Endothelial cell of umbilical vein (primary cell): ENCODE measurements at regions not wholly inside any gene's neighbourhood (a gene's known extent, or its start where the extent isn't known, plus 50 kb on each side); places are given as distances from the start of the nearest gene placed in this dataset.

Source experiments
- BruUV-seq: library from RNA; stranded (reverse); fragments of 400-500 nt; replicated peaks from 2 replicates; lab custom pipeline; 2021; lab: Mats Ljungman, UMichigan
- CTCF ChIA-PET: fragments of 300-600, 350-600 bp; sonication (Branson Sonifier 250); formaldehyde crosslinking; loops from one replicate; lab custom pipeline; 2021; ENCODE audit warnings: antibody characterized with exemption, inconsistent platforms; lab: Charles Lee
- POLR2A ChIA-PET: fragments of 300-600, 350-600 bp; sonication (Branson Sonifier 250); formaldehyde crosslinking; loops from one replicate; lab custom pipeline; 2021; ENCODE audit warnings: antibody characterized with exemption, inconsistent platforms; lab: Charles Lee
- DNase-seq: peaks from one replicate; pipeline ENCODE4 v3.0.0-alpha.2; 2011; ENCODE audit warnings: low read depth, low spot score
- FAIRE-seq: peaks from 2 replicates; lab custom pipeline; 2011; peaks lifted over from hg19 to GRCh38; lab: Jason Lieb, UNC
- H2AFZ ChIP-seq: 2 replicates; pipeline ENCODE4 v1.6.0; 2012; ENCODE audit warnings: low read depth, low read length, control low read depth, inconsistent platforms
- H3K27ac ChIP-seq: 2 replicates; pipeline ENCODE4 v1.5.1; 2011; ENCODE audit warnings: low read depth, mild to moderate bottlenecking, control low read depth, low read length, moderate library complexity; ENCODE audit not compliant: insufficient read depth
- H3K27me3 ChIP-seq, 2 experiments: 2 replicates each; pipeline versions ENCODE4 v1.6.0 to v1.6.1; 2011; ENCODE audit warnings: low read length in 2 of 2, mixed read lengths in 1 of 2; ENCODE audit not compliant: control insufficient read depth in 2 of 2, insufficient read depth in 2 of 2
- H3K36me3 ChIP-seq, 2 experiments: 2 replicates in 1 of 2; 3 replicates in 1 of 2; pipeline ENCODE4 v1.5.1; 2011; ENCODE audit warnings: low read length in 2 of 2, mild to moderate bottlenecking in 1 of 2, moderate library complexity in 1 of 2; ENCODE audit not compliant: control insufficient read depth in 2 of 2, insufficient read depth in 2 of 2; ENCODE audit errors: extremely low read depth in 1 of 2
- H3K4me1 ChIP-seq: 3 replicates; pipeline ENCODE4 v1.5.1; 2011; ENCODE audit warnings: mild to moderate bottlenecking, low read length; ENCODE audit not compliant: control insufficient read depth, insufficient read depth; ENCODE audit errors: extremely low read depth
- H3K4me2 ChIP-seq: 2 replicates; pipeline ENCODE4 v1.6.1; 2011; ENCODE audit warnings: low read length, control low read depth, mixed read lengths; ENCODE audit not compliant: insufficient read depth
- H3K4me3 ChIP-seq, 3 experiments: fragments of 200-600 bp in 1 of 3; sonication (generic), shearing (Covaris generic) in 1 of 3; replicated peaks in 1 of 3; 2 replicates each; pipeline ENCODE4 v1.5.1; 2011 to 2016; ENCODE audit warnings: control low read depth in 3 of 3, low read length in 3 of 3, mild to moderate bottlenecking in 2 of 3, inconsistent platforms in 1 of 3, low read depth in 1 of 3, moderate library complexity in 1 of 3; ENCODE audit not compliant: insufficient read depth in 1 of 3
- H3K79me2 ChIP-seq: 2 replicates; pipeline ENCODE4 v1.6.0; 2012; ENCODE audit warnings: low read length, inconsistent platforms; ENCODE audit not compliant: control insufficient read depth, insufficient read depth
- H3K9ac ChIP-seq: replicated peaks from 2 replicates; pipeline ENCODE3; 2011; ENCODE audit warnings: low read length, control low read depth; ENCODE audit not compliant: insufficient read depth; ENCODE audit errors: extremely low read depth
- H3K9me1 ChIP-seq: replicated peaks from 3 replicates; pipeline ENCODE4 v1.6.0; 2011; ENCODE audit warnings: mild to moderate bottlenecking, low read length; ENCODE audit not compliant: control insufficient read depth, insufficient read depth; ENCODE audit errors: extremely low read depth
- H3K9me3 ChIP-seq: replicated peaks from 2 replicates; pipeline ENCODE4 v1.5.1; 2012; ENCODE audit warnings: low read length, inconsistent platforms; ENCODE audit not compliant: control insufficient read depth, insufficient read depth
- H4K20me1 ChIP-seq: replicated peaks from 2 replicates; pipeline ENCODE3; 2011; ENCODE audit warnings: mild to moderate bottlenecking, low read length; ENCODE audit not compliant: control insufficient read depth, insufficient read depth; ENCODE audit errors: extremely low read depth
- EZH2 ChIP-seq: IDR thresholded peaks from 2 replicates; pipeline ENCODE4 v1.6.1; 2012; ENCODE audit warnings: borderline replicate concordance, low read depth, mild to moderate bottlenecking, moderate library complexity, low read length, inconsistent platforms; ENCODE audit not compliant: severe bottlenecking
- FOS ChIP-seq: IDR thresholded peaks from 2 replicates; pipeline ENCODE4 v1.6.1; 2011; ENCODE audit warnings: mild to moderate bottlenecking, low read length, moderate library complexity, borderline replicate concordance; ENCODE audit not compliant: insufficient read depth
- GATA2 ChIP-seq: IDR thresholded peaks from 2 replicates; pipeline ENCODE4 v1.7.0; 2011; ENCODE audit warnings: low read depth, mild to moderate bottlenecking, moderate library complexity, mixed read lengths, low read length; ENCODE audit not compliant: insufficient read length, insufficient read depth
- JUN ChIP-seq: IDR thresholded peaks from 2 replicates; pipeline ENCODE4 v1.6.1; 2011; ENCODE audit warnings: borderline replicate concordance, low read depth; ENCODE audit not compliant: insufficient read length, insufficient read depth
- MYC ChIP-seq: IDR thresholded peaks from one replicate; pipeline ENCODE4 v1.6.1; 2011; ENCODE audit warnings: mild to moderate bottlenecking, low read depth, low read length
- POLR2A ChIP-seq: IDR thresholded peaks from 2 replicates; pipeline ENCODE4 v1.6.1; 2012; ENCODE audit warnings: low read depth, mild to moderate bottlenecking, control low read depth, low read length
- POLR2AphosphoS5 ChIP-seq: IDR thresholded peaks from 2 replicates; pipeline ENCODE4 v1.6.1; 2012; ENCODE audit warnings: low read depth, mild to moderate bottlenecking, control low read depth, low read length, moderate library complexity; ENCODE audit not compliant: insufficient read depth
- dilution Hi-C: fragments of 300-500 bp; cut with MboI; formaldehyde crosslinking; loops from one replicate; pipeline ENCODE4 v1.15.0; 2019; ENCODE audit warnings: low sequenced_read_pairs; ENCODE audit not compliant: extremely low pct_ligation_motif_present
- intact Hi-C: fragments of 100-400 bp; cut with micrococcal nuclease; formaldehyde crosslinking; loops from one replicate; pipeline ENCODE4 v1.10.0; 2022
- TF ChIP-seq, protein P1 (sequence below), 2 donors: IDR thresholded peaks; 1 replicate in 1 of 2; 2 replicates in 1 of 2; pipeline ENCODE4 v1.5.1; 2011; ENCODE audit warnings: low read length in 2 of 2, mild to moderate bottlenecking in 2 of 2, moderate library complexity in 2 of 2, control low read depth in 1 of 2, inconsistent platforms in 1 of 2, low read depth in 1 of 2; ENCODE audit not compliant: insufficient read depth in 1 of 2; ENCODE audit errors: extremely low read depth in 1 of 2
- TF ChIP-seq, protein P2 (sequence below): IDR thresholded peaks from 2 replicates; pipeline ENCODE4 v1.6.1; 2011; ENCODE audit not compliant: insufficient read depth, insufficient read length

DNA sequence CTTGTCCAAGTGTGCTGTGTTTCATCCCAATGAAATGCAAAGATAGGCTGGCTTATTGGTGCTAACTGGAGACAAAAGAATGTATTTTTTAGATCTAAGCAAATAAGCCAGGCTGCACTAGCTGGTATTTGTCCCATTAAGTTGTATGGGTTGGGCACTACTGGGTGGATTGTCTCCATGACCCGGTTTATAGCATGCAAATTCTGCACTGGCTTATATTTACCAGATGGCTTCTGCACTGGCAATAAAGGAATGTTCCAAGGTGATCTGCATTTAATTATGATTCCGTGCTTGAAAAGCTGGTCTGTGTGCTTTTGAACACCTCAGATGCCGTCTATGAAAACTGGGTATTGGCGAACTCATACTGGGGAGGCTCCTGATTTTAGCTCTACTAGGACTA lies 61.4 kb upstream of the MOCS1 start:
- POLR2A ChIA-PET: no interaction called here
- BruUV-seq: no TSS peak
- Histone ChIP-seq H3K27ac (no peak overlapping the region), H3K9ac (no peak overlapping the region), H3K36me3 (no peaks in the 10 kb centered on the region), H3K79me2 (no peaks in the 10 kb centered on the region), H2AFZ (no peak overlapping the region), H3K4me1 (no peaks in the 10 kb centered on the region), H3K4me2 (no peak overlapping the region), H3K9me3 (peaks cover 3% of the 10 kb centered on the region), H3K9me1 (no peaks in the 10 kb centered on the region), H3K4me3 (no peak overlapping the region), H3K27me3 (no peaks in the 10 kb centered on the region), H4K20me1 (no peaks in the 10 kb centered on the region)
- intact Hi-C loops (no loop called here), dilution Hi-C loops (no loop called here)
- CTCF ChIA-PET: no interaction called here
- no peak for DNase-seq
- no peak for FAIRE-seq
- no peak for TF ChIP-seq MYC
- TF ChIP-seq GATA2: no peak
- TF ChIP-seq FOS: no peak
- TF ChIP-seq, protein P1, sequence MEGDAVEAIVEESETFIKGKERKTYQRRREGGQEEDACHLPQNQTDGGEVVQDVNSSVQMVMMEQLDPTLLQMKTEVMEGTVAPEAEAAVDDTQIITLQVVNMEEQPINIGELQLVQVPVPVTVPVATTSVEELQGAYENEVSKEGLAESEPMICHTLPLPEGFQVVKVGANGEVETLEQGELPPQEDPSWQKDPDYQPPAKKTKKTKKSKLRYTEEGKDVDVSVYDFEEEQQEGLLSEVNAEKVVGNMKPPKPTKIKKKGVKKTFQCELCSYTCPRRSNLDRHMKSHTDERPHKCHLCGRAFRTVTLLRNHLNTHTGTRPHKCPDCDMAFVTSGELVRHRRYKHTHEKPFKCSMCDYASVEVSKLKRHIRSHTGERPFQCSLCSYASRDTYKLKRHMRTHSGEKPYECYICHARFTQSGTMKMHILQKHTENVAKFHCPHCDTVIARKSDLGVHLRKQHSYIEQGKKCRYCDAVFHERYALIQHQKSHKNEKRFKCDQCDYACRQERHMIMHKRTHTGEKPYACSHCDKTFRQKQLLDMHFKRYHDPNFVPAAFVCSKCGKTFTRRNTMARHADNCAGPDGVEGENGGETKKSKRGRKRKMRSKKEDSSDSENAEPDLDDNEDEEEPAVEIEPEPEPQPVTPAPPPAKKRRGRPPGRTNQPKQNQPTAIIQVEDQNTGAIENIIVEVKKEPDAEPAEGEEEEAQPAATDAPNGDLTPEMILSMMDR (IDR thresholded peaks at IDR 0.05; ENCODE audit: extremely low read depth in 1 of 2, insufficient read depth in 1 of 2, low read depth in 1 of 2, low read length in 2 of 2): no peak
- TF ChIP-seq, protein P2, sequence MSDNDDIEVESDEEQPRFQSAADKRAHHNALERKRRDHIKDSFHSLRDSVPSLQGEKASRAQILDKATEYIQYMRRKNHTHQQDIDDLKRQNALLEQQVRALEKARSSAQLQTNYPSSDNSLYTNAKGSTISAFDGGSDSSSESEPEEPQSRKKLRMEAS: no peak
- TF ChIP-seq POLR2AphosphoS5: no peak
- TF ChIP-seq POLR2A: no peak
- TF ChIP-seq JUN: no peak
- no peak for TF ChIP-seq EZH2
